Esophagus mucosa (tissue), 1 donor: ENCODE measurements at regions not wholly inside any gene's neighbourhood (a gene's known extent, or its start where the extent isn't known, plus 50 kb on each side); places are given as distances from the start of the nearest gene placed in this dataset.
"Not testable (repeated sequence)": the region's sequence is repeated elsewhere in the genome, so short reads cannot be mapped to it uniquely, and the experiment has no call there.

Experiments used
- ATAC-seq: fragments of 200-7000 bp; cut with Tn5 transposase; one replicate; pipeline ENCODE4 v1.9.1; 2020
- donor health status: DM: yes; HTN: yes; CAD: no.

DNA sequence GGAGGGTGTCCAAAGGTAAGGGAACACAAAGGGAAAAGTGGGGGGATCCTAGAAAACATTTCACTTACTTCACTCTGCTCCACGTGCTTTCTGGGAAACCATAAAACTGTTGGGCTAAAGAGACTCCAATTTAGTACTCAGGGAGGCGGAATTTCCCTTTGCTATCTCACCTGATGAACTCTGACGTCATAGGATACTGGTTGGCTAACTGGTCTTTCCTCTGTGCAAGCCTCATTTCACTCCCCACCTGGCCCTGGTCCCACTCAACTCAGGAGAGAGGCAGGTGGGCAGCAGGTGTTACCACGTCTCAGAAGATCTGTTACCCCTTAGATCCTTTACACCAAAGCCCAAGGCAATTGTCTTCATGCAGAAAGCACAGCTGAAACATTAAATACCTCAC is 51.8 kb upstream of the PMAIP1 start:
- ATAC-seq = peak; percentile 17

DNA sequence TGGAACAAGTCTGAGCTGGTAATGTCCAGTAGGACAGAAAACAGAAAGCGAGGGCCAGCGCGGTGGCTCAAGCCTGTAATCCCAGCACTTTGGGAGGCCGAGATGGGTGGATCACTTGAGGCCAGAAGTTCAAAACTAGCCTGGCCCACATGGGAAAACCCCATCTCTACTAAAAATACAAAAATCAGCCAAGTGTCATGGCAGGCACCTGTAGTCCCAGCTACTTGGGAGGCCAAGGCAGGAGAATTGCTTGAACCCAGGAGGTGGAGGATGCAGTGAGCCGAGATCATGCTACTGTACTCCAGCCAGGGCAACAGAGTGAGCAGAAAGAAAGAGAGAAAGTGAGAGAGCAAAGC is 52.3 kb upstream of the PMAIP1 start:
- ATAC-seq = not testable (repeated sequence)

DNA sequence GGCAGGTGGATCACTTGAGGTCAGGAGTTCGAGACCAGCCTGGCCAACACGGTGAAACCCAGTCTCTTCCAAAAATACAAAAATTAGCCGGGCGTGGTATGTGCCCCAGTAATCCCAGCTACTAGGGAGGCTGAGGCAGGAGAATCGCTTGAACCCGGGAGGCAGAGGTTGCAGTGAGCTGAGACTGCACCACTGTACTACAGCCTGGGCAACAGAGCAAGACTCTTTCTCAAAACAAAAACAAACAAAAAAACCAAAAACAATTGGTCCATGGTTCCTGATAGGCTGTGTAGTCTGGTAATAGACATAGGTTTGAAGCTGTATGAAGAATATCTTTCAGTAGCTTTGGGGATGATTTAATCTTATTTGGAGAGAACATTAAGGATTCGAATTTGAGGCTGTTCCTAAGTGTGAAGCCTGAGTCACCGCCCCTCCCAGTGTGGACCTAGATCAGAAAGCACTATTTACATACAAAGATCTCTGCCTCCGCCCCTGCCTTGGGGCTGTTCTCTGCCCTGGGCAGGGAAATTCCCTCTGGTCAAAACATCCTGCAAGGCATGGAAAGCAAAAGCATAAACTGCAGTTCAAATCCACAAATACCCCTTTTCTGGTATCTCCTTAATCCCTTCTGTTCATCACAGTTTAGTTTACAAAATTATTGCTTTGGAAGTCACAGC is 52.8 kb upstream of the PMAIP1 start:
- ATAC-seq = peak; percentile 73

DNA sequence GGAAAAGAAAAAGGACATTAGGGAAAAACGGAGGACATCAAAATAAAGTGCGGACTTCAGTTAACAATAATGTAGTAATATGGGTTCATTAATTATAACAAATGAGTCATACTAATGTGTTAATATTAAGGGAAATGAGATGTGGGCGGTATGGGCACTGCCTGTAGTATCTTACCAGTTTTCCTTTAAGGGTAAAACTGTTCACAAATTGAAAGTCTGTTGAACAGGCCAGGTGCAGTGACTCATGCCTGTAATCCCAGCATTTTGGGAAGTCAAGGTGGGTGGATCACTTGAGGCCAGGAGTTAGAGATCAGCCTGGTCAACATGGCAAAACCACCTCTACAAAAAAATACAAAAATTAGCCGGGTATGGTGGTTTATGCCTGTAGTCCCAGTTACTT is 56.8 kb upstream of the PMAIP1 start:
- ATAC-seq = peak; percentile 71

DNA sequence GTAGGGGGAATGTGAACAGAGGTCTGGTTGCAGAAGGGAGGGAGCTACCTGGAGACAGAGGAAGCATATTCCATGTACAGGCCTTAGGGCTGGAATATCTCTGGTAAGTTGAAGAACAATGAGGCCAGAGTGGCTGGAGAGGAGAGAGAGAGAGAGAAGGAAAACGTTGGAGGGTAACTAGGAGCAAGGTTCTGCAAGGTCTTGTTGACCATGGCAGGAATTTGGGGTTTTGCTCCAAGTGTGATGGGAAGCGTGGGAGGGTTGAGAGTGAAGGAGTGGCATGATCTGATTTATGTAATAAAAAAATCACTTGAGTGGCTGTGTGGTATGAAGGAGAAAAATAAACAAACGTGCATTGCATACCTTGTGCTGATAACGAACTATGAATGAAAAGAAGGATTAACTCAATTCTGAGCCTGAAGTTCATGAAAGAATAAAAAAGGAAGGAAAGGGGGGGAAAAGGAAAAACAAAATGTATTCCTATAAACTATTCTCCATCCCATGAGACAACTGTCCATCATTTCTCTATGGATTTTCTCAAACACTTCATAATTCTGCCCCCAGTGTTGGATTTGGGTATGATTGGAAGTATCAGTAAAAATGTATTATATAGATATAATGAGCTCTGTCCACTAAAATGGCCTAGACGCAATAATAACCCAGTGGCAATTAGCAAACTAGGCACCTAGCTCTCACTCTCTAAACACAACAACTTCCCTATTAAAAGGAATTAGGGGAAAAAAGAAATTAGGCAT is 59.7 kb upstream of the PMAIP1 start:
- no peak for ATAC-seq

DNA sequence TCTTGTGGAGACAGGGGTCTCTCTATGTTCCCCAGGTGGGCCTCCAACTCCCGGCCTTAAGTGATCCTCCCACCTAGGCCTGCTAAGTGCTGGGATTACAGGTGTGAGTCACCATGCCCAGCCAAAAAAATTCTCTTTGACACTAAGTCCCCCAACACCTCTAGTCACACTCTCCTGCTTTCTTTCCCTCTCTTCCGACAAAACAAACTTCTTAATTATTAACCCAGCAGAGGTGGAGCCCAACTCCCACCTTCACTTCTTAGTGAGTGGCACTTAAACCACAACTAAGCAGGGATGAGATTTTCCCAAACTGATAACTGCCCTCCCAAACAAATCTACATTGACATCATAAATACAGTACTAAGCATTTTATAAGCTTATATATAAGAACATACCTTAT is 60.5 kb upstream of the PMAIP1 start:
- ATAC-seq = no peak

DNA sequence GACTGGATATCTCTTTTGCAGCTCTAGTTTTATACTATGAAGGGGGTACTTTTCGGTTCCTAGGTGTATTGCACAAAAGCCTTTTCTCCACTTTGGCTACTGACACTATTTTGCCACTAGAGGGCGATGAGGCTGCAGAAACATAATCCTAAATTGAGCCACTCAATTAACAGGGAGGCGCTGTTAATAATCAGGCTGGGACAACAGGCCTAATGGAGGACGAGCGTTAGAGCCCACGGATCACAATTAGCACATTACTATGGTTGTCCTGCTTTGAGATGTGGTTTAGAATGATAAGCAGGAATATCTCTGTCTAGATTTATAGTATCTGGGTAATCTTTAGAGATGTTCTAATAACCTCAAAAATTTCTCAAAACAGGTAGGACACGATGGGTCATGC is 62.2 kb upstream of the PMAIP1 start:
- ATAC-seq = peak; percentile 67

DNA sequence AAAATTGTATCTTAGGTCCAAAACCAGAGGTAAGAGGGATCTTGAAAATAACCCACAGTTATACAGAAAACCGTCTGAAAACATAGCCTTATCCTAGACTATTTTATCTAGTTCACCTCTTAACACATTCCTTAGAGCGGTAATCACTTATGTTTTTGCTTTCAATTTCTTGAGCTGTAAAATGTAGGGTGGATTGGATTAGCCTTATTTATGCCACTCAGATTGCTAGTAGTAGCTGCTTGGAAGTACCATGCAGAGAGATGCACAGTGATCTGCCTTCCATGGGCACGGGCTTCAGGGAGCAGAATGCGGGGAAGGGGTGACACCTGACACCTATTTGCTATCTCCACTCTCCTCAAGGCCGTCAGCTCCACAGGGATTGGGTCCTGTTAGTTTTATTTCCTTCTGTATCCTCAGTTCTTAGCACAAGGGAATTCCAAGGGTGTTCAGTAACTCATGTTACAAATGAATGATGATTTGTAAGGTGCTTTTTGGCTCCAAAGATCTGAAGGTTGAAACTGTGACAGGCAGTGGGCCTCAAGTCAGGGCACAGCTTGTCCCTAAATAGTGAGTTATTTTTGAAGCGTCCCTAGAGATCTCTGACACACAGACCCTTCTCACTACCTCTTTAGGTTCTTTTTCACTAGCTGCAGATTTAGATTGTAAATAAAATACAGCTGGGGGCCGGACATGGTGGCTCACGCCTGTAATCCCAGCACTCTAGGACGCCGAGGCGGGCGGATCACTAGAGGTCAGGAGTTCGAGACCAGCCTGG is 64.0 kb upstream of the PMAIP1 start:
- no peak for ATAC-seq

DNA sequence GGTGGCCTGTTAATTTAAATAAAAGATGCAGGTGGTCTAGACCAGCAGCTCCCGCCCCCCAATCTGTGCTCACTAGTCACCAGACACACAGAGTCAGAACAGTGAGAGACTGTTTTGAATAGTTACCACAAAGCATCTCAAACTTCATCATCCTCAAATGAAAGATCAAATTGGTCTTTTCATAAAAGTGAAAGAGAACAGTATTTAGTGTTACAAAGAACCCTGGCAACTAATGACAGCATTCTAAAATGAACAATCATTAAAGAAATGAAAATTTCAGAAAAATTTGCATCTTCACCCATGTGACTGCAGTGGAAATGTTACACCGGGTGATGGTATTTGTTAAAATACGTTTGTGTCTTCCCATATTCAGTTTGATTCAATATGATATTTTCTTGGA is 65.5 kb upstream of the PMAIP1 start:
- ATAC-seq = no peak

DNA sequence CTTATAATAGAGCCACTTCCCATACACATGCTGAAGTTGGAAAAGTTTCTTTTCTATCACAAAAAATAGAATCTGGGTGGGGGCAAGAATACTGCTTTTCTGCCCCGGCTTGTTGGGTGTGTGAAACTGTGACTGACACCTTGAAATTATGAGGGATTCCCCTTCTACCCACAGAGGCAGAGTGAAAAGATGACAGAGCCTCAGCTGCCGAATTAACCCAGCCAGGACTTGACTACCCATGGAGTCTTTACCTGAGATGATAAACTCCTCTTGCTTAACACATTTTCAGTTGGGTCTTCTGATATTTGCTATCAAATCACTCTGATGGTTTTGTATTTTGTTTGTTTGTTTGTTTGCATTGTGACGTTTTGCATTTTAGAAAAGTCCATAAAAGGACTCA is 66.0 kb upstream of the PMAIP1 start:
- ATAC-seq = no peak

DNA sequence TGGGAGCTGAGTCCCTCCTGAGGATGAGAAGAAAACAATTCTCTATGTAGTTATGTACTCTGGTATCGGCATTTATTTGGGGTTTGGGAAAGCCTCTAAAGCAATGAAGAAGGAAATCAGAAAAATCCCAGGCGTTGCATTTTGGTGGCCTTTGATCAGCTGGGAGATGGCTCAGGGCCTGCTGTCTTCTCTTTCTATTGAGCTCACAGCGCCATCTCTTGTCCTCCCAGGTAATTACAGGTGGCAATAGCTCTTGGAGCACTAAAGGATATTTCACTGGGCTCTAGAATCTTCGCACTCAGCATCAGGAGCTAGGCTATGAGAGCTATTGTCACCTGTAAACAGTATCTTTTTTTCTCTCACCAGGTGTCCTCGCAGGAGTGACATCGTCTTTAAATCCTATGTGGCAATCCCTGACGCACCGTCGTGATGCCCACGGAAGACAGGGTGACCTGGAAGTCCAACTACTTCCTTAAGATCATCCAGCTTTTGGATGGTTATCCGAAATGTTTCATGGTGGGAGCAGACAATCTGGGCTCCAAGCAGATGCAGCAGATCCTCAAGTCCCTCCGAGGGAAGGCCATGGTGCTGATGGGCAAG is 76.1 kb upstream of the PMAIP1 start:
- peak; percentile 67 for ATAC-seq

DNA sequence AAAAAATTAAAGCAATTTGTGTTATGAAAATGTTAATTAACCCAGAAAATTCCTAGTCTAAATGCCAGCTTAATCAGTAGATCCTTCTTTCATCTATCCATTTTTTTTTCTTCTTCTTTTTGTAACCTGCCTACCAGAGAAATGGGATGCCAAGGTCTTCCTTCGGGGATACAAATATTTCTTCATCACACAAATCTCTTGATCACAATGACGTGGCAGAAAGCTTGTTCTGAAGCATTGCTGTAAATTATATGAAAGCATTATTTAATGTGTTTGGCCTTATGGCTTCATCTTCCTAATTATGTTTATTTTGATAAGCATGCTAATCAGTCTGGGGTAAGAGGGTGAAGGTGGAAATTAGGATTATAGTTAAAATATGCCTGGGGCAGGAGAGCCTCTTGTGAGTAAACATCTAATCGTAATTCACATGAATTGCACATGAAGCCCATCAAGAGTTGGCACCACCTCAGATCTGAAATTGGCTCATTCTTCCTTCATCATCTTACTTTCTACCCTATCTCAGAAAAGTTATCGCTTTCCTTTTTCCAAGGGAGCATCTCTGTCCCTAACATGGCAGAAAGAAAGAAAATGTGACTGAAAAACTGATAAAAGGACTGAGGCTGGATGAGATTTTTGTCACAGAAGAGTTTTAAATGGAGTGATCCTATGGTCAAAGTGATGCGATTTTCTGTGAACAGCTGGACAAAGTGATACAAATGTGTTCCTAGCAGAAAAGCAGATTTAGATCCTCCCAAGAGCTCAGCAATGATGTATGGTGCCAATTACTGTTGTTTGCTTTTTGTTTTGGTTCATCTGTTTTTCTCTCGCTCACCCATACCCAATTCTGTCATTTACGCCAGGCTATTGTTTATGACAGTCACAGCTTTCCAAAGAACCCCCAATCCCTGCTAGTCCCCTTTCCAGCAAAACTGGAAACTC is 76.9 kb upstream of the PMAIP1 start:
- no peak for ATAC-seq

DNA sequence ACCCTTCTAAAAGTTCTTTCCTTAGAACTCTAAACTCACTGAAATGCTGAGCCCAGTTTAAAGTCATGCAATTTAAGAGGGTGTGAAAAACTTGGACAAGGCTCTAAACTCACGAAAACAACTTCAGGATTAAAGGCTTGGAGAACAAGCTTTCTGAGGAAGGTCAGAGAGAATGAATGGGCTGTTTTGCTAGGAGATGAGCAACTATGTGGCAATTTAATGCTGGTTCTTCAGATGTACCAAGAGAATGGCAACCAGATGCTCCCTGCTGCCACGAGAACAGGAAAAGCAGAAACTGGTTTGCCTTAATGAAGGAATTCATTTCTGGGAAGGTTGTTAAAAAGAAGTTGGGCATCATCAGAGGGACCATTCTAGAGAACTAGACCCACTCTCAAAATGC is 77.8 kb upstream of the PMAIP1 start:
- ATAC-seq = no peak

DNA sequence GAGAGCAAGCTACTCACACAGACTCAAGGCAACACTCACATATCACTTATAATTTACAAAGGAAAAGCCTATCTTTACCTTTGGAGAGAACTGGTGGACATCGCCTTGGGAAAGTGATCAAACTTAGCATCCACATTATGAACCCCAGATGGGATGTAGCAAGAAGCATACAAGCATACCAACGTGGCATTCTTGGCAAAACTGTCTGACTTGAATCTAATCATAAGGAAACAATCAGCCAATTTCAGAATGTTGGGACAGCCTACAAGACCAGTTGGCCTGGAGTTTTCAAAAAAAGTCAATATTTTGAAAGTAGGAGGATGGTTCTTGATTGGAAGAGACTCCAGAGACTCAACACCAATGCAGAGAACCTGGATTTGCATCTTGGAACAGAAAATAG is 79.1 kb upstream of the PMAIP1 start:
- no peak for ATAC-seq

DNA sequence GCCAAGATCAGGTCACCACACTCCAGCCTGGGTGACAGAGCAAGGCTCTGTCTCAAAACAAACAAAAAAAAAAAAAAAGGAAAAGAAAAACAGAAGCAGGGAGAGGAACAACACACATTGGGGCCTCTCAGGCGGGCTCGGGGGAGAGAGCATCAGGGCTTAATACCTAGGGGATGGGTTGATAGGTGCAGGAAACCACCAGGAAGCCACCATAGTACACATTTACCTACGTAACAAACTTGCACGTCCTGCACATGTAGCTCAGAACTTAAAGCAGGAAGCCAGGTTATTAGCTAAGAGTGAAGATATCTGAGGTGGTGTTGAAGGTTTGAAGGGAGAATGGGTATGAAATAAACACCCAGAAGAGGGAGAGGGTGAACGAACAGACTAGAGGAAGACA is 81.0 kb upstream of the PMAIP1 start:
- no peak for ATAC-seq

DNA sequence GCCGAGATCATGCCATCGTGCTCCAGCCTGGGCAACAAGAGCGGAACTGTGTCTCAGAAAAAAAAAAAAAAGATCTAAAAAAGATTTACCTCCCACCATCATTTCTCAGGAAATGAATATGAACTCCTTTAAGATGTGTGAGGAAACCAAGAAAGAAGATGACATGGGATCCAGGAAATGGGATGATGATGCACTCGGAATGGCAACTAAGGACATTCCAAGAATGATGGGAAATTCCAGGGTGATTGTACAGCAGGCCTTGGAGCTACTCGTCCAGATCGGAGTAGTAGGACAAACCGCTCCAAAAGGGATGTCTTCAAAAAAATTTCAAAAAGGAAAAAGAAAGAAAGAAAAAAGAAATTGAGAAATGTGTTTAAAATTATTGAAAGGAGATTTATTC is 84.9 kb upstream of the PMAIP1 start:
- ATAC-seq = no peak

DNA sequence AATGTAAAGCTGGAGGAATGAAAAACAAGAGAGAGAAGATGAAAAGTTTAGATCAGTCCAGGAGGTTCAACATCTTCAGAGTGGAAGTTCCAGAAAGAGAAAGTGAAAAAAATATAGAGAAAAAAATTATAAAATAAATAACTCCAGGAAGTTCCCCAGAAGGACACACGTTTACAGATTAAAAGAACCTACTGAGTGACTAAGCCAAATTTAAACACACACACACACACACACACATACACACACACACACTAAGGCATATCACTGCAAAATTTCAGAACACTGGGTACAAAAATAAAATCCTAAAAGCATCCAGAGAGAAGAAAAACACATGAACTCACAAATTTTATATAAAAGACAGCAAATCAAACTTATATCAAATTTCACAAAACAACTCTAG is 85.9 kb upstream of the PMAIP1 start:
- ATAC-seq = no peak

DNA sequence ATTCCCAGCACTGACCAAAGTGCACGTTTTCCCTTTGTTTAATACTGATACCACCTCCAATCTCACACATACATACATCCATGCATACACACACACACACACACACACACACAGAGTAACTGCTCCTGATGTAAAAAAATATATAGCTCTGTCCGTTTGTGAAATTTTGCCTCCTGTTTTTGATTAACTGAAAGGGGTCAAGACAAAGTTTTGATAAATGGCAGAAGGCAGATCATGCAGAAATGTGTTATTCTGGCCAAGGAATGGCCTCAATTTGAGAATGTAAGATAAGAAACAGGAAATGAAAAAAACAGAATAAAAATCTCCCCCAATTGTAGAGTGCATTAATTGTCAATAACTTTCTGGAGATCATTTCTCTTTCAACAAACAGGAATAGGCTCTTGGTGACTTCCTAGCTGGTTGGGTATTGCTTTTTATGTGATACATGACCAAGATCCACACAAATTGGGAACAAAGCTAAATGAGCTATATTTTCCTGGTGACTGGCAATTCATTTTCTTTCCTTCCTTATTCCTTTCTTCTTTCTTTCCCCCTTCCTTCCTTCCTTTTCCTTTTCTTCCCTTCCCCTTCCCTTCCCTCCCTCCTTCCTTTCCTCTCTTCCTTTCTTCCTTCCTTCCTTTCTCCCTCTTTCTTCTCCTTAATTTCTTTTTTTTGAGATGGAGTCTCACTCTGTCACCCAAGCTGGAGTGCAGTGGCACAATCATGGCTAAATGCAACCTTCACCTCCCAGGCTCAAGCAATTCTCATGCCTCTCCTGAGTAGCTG is 88.9 kb upstream of the PMAIP1 start:
- ATAC-seq = no peak

DNA sequence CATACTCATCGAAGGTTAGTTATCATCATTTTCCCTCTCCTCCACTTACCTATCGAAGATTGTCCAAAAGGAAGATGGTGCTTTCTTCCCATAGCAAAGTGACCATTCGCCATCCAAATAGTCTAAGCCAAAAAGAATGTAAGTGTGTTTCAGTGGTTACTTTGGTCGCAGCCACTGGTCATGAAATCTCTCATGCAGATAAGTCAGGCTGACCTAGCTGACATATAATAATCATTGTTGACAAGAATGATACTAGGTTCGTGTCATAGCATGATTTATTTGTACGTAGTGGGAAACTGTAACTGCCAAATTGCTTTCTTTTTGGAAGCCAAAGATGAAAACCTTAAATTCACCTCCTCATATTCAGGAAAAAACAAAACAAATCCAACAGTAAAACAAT is 89.6 kb upstream of the PMAIP1 start:
- ATAC-seq = no peak

DNA sequence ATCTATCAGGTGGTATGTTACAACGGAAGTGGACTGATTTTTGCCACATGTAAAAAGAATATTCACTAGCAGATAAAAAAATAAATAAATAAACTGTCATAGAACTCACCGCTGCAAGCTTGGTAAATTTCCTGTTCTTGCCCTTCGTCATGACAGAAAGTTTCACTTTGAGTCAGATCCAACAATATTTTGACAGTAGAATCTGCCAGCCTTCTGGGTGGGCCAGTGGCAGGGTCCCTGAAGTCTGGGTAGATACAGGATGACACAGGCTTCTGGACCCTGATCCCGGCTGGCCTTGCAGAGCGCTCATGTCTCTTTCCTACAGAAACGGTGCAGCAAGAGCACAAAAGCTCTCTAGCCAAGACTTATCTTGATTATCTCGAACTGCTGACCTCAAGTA is 97.8 kb upstream of the PMAIP1 start:
- ATAC-seq = no peak

DNA sequence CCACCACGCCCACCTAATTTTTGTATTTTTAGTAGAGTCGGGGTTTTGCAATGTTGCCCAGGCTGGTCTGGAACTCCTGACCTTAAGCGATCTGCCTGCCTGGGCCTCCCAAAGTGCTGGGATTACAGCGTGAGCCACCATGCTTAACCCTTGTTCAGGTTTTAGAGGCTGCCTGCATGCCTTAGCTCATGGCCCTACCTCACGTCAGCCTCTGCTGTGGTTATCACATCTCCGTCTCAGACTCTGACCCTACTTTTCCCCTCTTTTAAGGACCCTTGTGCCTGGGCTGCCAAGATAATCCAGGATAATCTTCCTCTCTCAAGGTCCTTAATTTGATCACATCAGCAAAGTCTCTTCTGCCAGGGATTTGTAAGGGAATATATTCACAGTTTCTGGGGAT is 98.2 kb upstream of the PMAIP1 start:
- no peak for ATAC-seq

DNA sequence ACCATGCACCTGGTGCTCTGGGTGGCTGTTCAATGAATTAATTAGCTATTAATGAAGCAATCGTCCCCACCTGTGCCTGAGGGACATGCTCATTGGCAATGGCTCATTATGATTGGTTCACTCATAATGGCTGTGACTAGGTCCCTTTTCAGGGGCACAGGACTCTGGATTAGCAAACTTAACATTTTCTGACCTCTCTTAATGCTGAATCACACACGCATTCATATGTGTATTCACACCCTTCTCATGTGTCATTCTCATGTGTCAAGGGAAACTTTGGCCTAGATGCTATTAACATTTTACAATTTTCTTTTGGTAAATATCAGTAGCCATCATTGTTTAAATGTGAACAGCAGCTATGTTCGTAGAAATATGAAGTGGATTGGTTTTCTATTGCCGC is 98.9 kb upstream of the PMAIP1 start:
- no peak for ATAC-seq
